ENCODE measurements at regions not wholly inside any gene's neighbourhood (a gene's known extent, or its start where the extent isn't known, plus 50 kb on each side); places are given as distances from the start of the nearest gene placed in this dataset.

GRCh38 chr10:24132741-24133140 lies 76.2 kb upstream of the KIAA1217 start:
- DNase-seq, result no peak

DNA sequence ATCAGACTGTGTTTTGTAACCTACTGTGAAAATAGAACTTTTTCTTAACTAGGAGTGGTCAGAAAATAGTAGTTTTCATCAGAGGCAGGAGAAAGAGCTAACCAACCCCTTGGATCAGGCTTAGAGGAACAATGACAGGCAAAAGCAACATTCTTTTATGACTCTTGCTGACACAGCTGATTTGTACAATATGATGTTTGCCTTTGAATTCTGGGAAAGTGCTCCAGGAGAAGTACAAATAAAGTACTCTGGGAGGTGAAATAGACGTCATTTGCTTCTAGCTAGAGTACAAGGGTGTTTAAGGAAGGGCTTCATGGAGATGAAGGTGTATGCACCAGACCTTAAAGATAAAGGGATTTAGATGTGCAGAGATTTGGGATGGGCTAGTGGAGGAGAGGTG lies 75.1 kb upstream of the KIAA1217 start:
- no peak for DNase-seq

DNA sequence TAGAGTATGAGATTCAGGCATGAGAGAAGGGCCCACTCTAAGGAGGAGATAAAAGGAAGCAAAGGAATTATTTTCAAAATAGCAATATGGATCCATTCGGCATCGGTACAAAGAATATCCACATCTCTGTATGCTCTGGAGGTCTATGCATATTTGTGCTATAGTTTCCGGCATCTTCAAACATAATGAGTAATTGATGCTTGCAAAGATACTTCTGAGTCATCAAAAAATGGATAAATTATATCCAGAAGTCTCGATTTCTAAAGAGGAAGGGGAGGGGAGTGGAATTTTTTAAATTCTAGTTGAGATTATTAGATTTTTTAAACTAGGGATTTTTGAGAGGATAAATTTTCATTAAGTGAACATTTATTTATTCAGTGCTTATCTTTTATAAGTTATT lies 72.9 kb upstream of the KIAA1217 start:
- no peak for DNase-seq

DNA sequence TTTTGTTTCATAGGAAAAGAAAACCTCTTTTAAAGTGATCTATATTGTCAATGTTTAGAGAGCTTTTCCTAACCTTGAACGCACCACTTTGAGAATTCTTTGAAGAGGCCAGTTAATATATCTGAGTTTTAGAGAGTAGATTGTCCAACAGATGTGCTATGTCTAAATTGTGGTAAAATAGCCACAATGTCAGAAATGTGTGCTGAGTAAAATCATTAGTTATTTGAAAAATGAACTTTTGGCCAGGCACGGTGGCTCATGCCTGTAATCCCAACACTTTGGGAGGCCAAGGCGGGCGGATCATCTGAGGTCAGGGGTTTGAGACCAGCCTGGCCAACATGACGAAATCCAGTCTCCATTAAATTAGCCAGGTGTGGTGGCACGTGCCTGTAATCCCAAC lies 61.6 kb upstream of the KIAA1217 start:
- DNase-seq, result no peak

DNA sequence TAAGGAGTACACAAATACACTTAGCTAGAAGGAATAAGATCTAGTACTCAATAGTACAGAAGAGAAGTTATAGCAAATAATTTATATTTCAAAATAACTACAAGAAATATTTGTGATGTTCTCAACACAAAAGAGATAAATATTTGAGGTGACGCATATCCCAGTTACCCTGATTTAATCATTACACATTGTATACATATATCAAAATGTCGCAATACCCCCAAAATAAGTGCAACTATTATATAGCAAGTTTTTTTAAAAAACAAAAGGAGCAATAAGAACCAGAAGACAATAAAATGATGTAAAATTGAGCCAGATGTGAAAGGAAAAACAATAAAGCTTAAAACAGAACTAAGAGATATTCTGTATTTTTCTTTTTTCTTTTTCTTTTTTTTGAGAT lies 59.3 kb upstream of the KIAA1217 start:
- peak; percentile 58 for DNase-seq

DNA sequence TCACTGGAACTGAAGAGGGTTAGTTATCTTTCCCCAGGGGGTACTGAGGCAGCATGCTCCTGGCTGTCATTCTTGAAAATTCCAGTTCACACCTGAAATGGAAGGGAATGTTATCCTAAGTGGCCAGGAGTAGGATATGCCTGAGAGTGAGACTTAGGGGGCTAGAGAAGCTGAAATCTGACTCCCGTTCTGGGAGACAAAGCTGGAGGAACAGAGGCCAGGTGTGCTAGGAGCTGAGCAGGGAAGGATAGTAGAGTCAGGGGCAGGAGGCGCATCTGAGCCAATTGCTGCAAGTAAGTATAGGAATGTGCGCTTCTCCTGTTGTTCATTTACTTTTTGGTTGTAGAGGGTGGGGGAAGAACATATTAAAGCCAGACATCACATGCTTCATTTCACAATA lies 58.1 kb upstream of the KIAA1217 start:
- no peak for DNase-seq

GRCh38 chr10:24152270-24152669 lies 56.7 kb upstream of the KIAA1217 start:
- DNase-seq, result no peak

DNA sequence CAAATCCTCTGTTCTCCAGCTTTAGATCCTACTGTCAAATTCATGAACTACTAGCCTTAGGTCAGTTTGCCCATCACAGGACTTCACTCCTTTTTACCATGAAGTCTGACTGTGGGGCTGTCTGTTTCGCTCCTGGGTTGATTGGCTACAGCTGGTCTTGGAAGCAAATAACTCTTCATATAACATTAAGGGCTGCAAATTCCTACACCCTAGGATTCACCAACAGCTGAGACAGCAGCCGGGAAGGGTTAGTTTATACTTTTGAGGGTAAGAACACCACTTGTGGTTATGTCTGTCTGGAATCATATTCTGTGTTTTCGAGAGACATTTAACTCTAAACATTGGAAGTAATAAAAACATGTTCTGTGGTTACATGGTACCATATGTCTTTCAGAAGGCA lies 55.9 kb upstream of the KIAA1217 start:
- DNase-seq, result peak; percentile 62

DNA sequence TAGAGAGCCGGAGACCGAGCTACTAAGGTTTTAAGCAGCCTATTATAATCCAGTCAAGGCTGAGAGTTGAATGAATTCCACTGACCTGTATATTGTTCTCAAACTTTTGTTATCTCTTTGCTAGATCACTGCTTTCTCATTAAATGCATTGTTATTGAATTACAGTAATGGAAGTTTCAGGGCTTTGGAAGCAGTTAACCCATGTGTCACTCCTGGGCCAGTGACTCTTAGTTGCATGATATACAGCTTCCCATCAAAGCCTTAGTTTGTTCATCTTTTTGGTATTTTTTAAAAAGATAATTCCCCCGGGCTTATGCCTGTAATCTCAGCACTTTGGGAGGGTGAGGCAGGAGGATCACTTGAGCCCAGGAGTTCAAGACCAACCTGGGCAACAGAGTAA lies 55.4 kb upstream of the KIAA1217 start:
- DNase-seq, result no peak

GRCh38 chr10:24156686-24157085 lies 52.3 kb upstream of the KIAA1217 start:
- DNase-seq, result no peak

DNA sequence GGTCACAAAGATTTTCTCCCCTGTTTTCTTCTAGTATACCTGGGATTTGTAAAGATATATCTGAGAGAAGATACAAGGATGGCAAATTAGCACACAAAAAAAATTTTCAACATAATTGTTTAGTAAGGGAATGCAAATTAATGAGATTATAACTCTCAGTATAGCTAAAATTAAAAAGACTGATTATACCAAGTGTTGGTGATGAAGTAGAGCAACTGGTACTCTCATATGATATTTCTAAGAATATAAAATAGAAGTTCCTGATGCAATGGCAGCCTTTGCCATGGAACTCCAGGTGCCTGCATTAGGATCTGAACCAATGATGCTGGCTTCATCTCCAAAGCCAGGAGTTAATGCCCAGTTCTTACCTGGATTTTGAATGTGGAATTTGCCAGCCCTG lies 51.4 kb upstream of the KIAA1217 start:
- no peak for DNase-seq

All from skin of body (tissue), 1 donor.